GM21447 (cell line): ENCODE measurements at regions not wholly inside any gene's neighbourhood (a gene's known extent, or its start where the extent isn't known, plus 50 kb on each side); places are given as distances from the start of the nearest gene placed in this dataset.

ENCODE experiments used
- ATAC-seq: cut with Tn5 transposase; IDR thresholded peaks from one replicate; pipeline ENCODE4 v1.9.1; 2021; ENCODE audit not compliant: unreplicated experiment

GRCh38 chr10:44064987-44065787 lies 319.7 kb downstream of the CXCL12 start:
- ATAC-seq: no peak

GRCh38 chr10:44064317-44064716 lies 320.6 kb downstream of the CXCL12 start:
- ATAC-seq: no peak

DNA sequence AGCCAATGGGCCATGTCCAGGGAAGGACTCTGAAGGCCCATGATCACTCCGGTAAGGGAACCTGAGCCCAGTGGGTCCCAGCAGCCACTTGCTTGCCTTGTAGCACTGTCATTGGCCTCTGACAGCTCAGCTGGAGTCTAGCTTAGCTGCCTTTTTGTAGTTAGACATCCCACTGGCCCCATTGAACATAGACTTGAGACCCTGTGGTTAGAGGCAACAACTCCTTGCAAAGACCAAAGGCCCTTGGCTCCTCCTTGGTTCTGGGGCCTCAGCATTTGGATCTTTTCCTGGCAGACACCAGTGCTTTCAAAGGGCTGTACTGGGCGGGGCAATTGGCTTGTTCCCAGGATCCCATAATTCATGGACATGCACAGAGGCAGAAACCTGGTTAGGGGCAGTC lies 321.2 kb downstream of the CXCL12 start:
- no peak for ATAC-seq

GRCh38 chr10:44060719-44061118 lies 324.2 kb downstream of the CXCL12 start:
- no peak for ATAC-seq

- ATAC-seq: no peak
These were observed 324.7 kb downstream of the CXCL12 start for GRCh38 chr10:44060221-44060620.

DNA sequence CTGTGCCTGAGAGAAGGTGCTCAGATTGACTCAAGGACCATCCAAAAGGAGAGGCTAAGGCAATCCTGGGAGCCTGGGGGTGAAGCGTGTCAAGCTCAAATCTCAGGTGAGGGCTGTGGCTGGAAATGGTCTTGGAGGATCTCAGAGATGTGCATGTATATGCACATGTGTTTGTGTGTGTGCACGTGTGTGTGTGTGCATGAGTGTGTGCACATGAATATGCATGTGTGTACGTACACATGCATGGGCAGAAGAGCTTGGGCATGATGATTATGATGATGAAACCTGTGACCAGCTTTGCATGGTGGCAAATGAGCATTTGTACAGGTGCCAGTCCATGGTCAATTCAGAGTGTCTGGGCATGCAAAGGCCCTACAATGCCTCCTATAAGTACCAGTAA lies 326.6 kb downstream of the CXCL12 start:
- ATAC-seq: no peak

GRCh38 chr10:44056967-44057805 lies 327.7 kb downstream of the CXCL12 start:
- ATAC-seq: no peak

DNA sequence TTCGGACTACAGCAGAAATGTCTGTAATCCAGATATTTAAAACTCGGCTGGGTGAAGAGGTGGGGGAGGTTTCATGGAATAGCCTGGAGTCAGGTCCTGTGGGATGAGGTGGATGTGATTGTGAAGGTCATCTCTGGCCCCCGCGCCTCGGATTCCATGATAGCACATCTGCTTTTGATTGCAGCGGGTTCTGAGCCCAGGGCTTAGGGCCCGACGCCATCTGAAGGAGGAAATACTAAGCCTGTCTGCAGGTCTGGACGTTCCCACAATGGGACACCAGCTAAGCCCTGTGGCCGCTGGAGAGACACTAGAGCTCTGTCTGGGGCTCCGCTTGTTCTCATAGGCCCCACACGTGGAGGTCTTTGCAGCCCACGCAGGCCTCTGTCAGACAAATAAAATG lies 328.7 kb downstream of the CXCL12 start:
- no peak for ATAC-seq

DNA sequence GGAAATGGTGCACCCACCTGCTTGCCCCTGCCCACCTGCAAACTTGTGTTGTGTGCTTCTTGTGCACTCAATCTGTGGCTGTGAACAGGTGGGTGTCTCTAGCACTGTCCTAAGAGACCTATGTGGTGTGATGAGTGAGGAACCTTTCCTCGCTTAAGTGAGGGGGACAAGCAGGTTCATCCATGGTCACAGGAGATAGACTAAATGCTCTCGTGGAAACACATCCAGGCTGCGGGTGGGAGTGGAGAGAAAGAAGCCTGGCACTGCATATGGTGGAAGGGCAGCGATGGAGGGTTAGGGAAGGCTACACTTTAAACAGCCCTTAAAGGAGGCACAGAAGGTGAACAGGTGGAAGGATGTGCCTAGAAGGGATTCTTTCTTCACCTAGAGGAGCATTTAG lies 330.9 kb downstream of the CXCL12 start:
- ATAC-seq: no peak

DNA sequence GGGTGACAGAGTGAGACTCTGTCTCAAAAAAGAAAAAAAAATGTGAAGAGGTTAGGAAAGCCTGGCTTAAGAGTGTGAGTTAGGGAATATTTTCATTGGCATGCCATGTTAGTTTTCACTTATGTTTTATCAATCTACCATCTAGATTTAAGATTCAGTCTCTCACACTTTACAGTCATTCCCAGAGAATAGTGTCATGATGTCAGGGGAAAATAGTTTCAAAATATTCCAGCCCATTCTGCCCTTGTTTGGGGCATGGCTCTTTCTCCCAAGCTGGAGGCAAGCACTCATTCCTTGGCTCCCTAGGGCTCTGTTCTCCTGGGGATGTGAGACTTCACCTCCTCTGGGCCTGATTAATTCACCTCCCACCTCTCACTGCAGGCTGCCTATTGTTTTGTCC lies 331.5 kb downstream of the CXCL12 start:
- ATAC-seq: no peak

GRCh38 chr10:44051584-44052385 lies 333.1 kb downstream of the CXCL12 start:
- ATAC-seq: no peak

DNA sequence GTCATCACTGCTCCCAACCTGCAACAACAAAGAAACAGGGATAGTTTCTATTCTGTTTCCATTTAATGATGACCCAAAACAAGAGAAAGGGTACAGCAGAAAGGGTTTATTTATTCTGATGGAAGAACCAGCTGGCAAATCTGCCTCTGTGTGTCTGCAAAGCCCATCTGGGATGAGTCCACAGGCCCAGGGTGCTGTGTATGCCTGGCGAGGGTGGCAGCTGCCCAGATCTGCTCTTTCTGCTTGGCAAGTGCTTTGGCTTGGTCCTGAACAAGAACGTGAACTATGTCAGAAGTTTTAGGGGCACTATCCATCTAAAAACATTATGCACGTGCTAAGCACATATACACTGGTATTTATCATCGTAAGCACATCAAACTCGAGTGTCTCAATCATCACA lies 333.8 kb downstream of the CXCL12 start:
- ATAC-seq: no peak

- no peak for ATAC-seq
These were observed 335.4 kb downstream of the CXCL12 start for GRCh38 chr10:44049301-44050015.

- no peak for ATAC-seq
These were observed 337.5 kb downstream of the CXCL12 start for GRCh38 chr10:44047361-44047760.

DNA sequence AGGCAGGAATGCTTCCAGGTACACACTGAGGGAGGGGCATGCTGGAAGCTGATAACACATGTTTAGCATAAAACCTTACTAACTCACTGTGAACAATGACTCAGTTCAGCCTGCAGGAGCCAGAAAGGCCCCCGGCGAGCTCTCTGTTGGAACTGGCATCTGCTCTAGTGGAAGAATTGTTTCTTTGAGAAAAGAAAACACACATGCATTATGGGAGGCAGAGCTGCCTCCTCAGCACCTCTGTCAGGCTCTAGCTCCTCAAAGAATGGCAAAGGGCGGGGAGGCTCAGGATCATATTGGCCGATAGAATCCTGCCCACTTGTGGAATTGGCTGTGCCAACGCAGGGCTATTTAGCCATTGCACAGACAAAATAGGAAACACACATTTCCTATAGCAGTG lies 338.3 kb downstream of the CXCL12 start:
- ATAC-seq: no peak

DNA sequence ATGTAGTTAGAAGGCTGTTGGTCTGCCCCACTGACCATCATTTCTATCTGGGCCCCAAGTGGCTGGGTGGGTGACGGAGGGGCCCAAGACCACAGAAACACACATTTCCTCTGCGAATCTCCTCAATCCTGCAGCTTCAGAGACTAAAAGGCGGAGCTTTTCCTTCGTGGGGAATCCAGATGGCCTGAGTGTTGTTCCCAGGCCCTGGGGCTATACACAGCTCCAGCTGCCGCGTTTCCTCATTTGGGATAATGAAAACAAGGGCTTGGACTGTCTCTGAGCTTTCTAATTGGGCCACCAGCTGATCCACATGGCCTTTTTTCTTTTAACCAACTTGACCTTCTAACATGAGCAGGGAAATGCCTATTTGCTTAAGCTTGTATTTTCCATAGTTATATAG lies 339.9 kb downstream of the CXCL12 start:
- ATAC-seq: no peak

DNA sequence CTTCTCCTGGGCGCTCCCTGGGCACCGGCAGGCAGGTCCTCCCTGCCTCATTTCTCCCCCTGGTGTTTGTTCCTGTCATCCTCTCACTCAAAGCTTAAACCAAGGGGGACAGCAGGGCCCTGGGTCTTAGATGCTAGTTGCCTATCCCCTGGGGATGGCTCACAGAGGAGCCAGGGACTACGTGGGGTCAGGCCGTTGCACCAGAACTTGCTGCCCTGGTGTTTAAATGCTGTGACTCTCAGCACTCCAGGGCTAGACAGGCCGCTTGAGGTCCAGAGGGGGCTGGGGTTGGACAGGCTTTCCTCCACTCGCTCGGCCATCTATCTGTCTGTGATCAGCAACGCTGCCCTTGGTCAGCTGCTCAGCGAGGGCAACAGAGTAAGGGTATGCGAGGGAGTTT lies 340.3 kb downstream of the CXCL12 start:
- no peak for ATAC-seq

DNA sequence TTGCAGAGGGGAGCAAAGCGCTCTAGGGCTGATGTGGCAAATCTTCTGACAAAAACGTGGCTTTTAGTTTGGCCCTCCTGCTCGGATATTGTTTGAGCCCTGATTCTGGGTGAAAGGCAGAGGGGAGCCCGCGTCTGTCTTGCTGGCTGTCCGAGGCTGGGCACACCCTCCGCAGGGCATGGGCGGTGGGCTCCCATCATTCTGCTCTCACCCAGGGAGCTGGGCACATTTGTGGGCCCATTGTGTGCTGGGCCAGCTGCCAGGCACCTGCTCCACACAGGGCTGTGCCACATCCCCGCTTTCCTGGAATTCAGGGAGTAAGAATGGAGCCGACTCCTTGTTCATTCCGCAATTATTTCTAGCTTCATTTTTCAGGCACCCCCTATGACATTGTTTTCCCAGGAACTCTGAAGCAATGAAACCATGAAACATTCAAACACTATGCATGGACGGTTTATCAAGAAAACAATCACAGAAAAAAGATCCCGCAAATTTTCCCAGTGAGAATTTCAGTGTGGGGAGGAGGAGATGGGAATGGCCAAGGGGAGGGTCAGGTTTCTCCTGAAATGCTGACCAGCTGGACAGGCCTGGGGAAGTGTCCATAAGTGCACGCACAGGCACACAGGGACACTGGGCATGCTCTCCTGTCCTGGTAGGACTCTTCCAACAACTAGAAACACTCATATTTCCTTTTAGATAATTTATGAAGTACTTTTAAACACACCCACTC lies 341.1 kb downstream of the CXCL12 start:
- ATAC-seq: no peak

GRCh38 chr10:44042926-44043602 lies 341.8 kb downstream of the CXCL12 start:
- no peak for ATAC-seq
